ENCODE measurements at regions not wholly inside any gene's neighbourhood (a gene's known extent, or its start where the extent isn't known, plus 50 kb on each side); places are given as distances from the start of the nearest gene placed in this dataset.

GRCh38 chr10:111973826-111974225 is 209.7 kb downstream of the GPAM start:
- Histone ChIP-seq H3K27ac (ENCODE audit: insufficient read depth, low read length, poor library complexity, severe bottlenecking) (no peak overlapping the region), H3K4me3 (ENCODE audit: insufficient read depth, low read depth, low read length, poor library complexity, severe bottlenecking) (no peak overlapping the region), H3K9me3 (ENCODE audit: control insufficient read depth, low read length) (no peaks in the 10 kb centered on the region), H3K36me3 (ENCODE audit: control insufficient read depth, insufficient read depth, low read length) (no peaks in the 10 kb centered on the region), H3K4me1 (ENCODE audit: control insufficient read depth, insufficient read depth, low read length, poor library complexity, severe bottlenecking) (no peaks in the 10 kb centered on the region), H3K27me3 (replicated peaks; ENCODE audit: control insufficient read depth, insufficient read depth, low read length, poor library complexity, severe bottlenecking) (no peaks in the 10 kb centered on the region)
- no peak for DNase-seq

- Histone ChIP-seq H3K4me3 (ENCODE audit: insufficient read depth, low read depth, low read length, poor library complexity, severe bottlenecking) (no peak overlapping the region), H3K36me3 (ENCODE audit: control insufficient read depth, insufficient read depth, low read length) (no peaks in the 10 kb centered on the region), H3K27me3 (replicated peaks; ENCODE audit: control insufficient read depth, insufficient read depth, low read length, poor library complexity, severe bottlenecking) (no peaks in the 10 kb centered on the region), H3K9me3 (ENCODE audit: control insufficient read depth, low read length) (no peaks in the 10 kb centered on the region), H3K4me1 (ENCODE audit: control insufficient read depth, insufficient read depth, low read length, poor library complexity, severe bottlenecking) (no peaks in the 10 kb centered on the region), H3K27ac (ENCODE audit: insufficient read depth, low read length, poor library complexity, severe bottlenecking) (no peak overlapping the region)
- no peak for DNase-seq
These were observed 209.2 kb downstream of the GPAM start for GRCh38 chr10:111974325-111974724.

- Histone ChIP-seq H3K27me3 (replicated peaks; ENCODE audit: control insufficient read depth, insufficient read depth, low read length, poor library complexity, severe bottlenecking) (no peaks in the 10 kb centered on the region), H3K9me3 (ENCODE audit: control insufficient read depth, low read length) (no peaks in the 10 kb centered on the region), H3K4me1 (ENCODE audit: control insufficient read depth, insufficient read depth, low read length, poor library complexity, severe bottlenecking) (no peaks in the 10 kb centered on the region), H3K4me3 (ENCODE audit: insufficient read depth, low read depth, low read length, poor library complexity, severe bottlenecking) (no peak overlapping the region), H3K36me3 (ENCODE audit: control insufficient read depth, insufficient read depth, low read length) (no peaks in the 10 kb centered on the region), H3K27ac (ENCODE audit: insufficient read depth, low read length, poor library complexity, severe bottlenecking) (no peak overlapping the region)
- DNase-seq = no peak
These were observed 207.0 kb downstream of the GPAM start for GRCh38 chr10:111976557-111976956.

- Histone ChIP-seq H3K4me3 (ENCODE audit: insufficient read depth, low read depth, low read length, poor library complexity, severe bottlenecking) (no peak overlapping the region), H3K36me3 (ENCODE audit: control insufficient read depth, insufficient read depth, low read length) (no peaks in the 10 kb centered on the region), H3K4me1 (ENCODE audit: control insufficient read depth, insufficient read depth, low read length, poor library complexity, severe bottlenecking) (no peaks in the 10 kb centered on the region), H3K27ac (ENCODE audit: insufficient read depth, low read length, poor library complexity, severe bottlenecking) (no peak overlapping the region), H3K27me3 (replicated peaks; ENCODE audit: control insufficient read depth, insufficient read depth, low read length, poor library complexity, severe bottlenecking) (no peaks in the 10 kb centered on the region), H3K9me3 (ENCODE audit: control insufficient read depth, low read length) (no peaks in the 10 kb centered on the region)
- no peak for DNase-seq
These were observed 199.5 kb downstream of the GPAM start for GRCh38 chr10:111984057-111984456.

- no peak for DNase-seq
- Histone ChIP-seq H3K4me3 (ENCODE audit: insufficient read depth, low read depth, low read length, poor library complexity, severe bottlenecking) (no peak overlapping the region), H3K27me3 (replicated peaks; ENCODE audit: control insufficient read depth, insufficient read depth, low read length, poor library complexity, severe bottlenecking) (no peaks in the 10 kb centered on the region), H3K4me1 (ENCODE audit: control insufficient read depth, insufficient read depth, low read length, poor library complexity, severe bottlenecking) (no peaks in the 10 kb centered on the region), H3K36me3 (ENCODE audit: control insufficient read depth, insufficient read depth, low read length) (no peaks in the 10 kb centered on the region), H3K27ac (ENCODE audit: insufficient read depth, low read length, poor library complexity, severe bottlenecking) (no peak overlapping the region), H3K9me3 (ENCODE audit: control insufficient read depth, low read length) (no peaks in the 10 kb centered on the region)
These were observed 197.5 kb downstream of the GPAM start for GRCh38 chr10:111986079-111986478.

- Histone ChIP-seq H3K27me3 (replicated peaks; ENCODE audit: control insufficient read depth, insufficient read depth, low read length, poor library complexity, severe bottlenecking) (no peaks in the 10 kb centered on the region), H3K4me3 (ENCODE audit: insufficient read depth, low read depth, low read length, poor library complexity, severe bottlenecking) (no peak overlapping the region), H3K4me1 (ENCODE audit: control insufficient read depth, insufficient read depth, low read length, poor library complexity, severe bottlenecking) (no peaks in the 10 kb centered on the region), H3K9me3 (ENCODE audit: control insufficient read depth, low read length) (no peaks in the 10 kb centered on the region), H3K27ac (ENCODE audit: insufficient read depth, low read length, poor library complexity, severe bottlenecking) (no peak overlapping the region), H3K36me3 (ENCODE audit: control insufficient read depth, insufficient read depth, low read length) (no peaks in the 10 kb centered on the region)
- DNase-seq = no peak
These were observed 194.9 kb downstream of the GPAM start for GRCh38 chr10:111988646-111989045.

GRCh38 chr10:111989136-111989911 is 194.2 kb downstream of the GPAM start:
- no peak for DNase-seq
- Histone ChIP-seq H3K27ac (ENCODE audit: insufficient read depth, low read length, poor library complexity, severe bottlenecking) (no peak overlapping the region), H3K9me3 (ENCODE audit: control insufficient read depth, low read length) (no peaks in the 10 kb centered on the region), H3K4me3 (ENCODE audit: insufficient read depth, low read depth, low read length, poor library complexity, severe bottlenecking) (no peak overlapping the region), H3K27me3 (replicated peaks; ENCODE audit: control insufficient read depth, insufficient read depth, low read length, poor library complexity, severe bottlenecking) (no peaks in the 10 kb centered on the region), H3K4me1 (ENCODE audit: control insufficient read depth, insufficient read depth, low read length, poor library complexity, severe bottlenecking) (no peaks in the 10 kb centered on the region), H3K36me3 (ENCODE audit: control insufficient read depth, insufficient read depth, low read length) (no peaks in the 10 kb centered on the region)

GRCh38 chr10:111990734-111991133 is 192.8 kb downstream of the GPAM start:
- no peaks in the 10 kb centered on the region for H3K36me3 ChIP-seq (ENCODE audit: control insufficient read depth, insufficient read depth, low read length)
- no peaks in the 10 kb centered on the region for H3K4me1 ChIP-seq (ENCODE audit: control insufficient read depth, insufficient read depth, low read length, poor library complexity, severe bottlenecking)
- no peak for DNase-seq
- no peak overlapping the region for H3K4me3 ChIP-seq (ENCODE audit: insufficient read depth, low read depth, low read length, poor library complexity, severe bottlenecking)
- no peaks in the 10 kb centered on the region for H3K27me3 ChIP-seq (replicated peaks; ENCODE audit: control insufficient read depth, insufficient read depth, low read length, poor library complexity, severe bottlenecking)
- H3K27ac ChIP-seq (ENCODE audit: insufficient read depth, low read length, poor library complexity, severe bottlenecking) = no peak overlapping the region
- no peaks in the 10 kb centered on the region for H3K9me3 ChIP-seq (ENCODE audit: control insufficient read depth, low read length)

- no peak for DNase-seq
- no peak overlapping the region for H3K4me3 ChIP-seq (ENCODE audit: insufficient read depth, low read depth, low read length, poor library complexity, severe bottlenecking)
- H3K9me3 ChIP-seq (ENCODE audit: control insufficient read depth, low read length) = no peaks in the 10 kb centered on the region
- no peak overlapping the region for H3K27ac ChIP-seq (ENCODE audit: insufficient read depth, low read length, poor library complexity, severe bottlenecking)
- no peaks in the 10 kb centered on the region for H3K36me3 ChIP-seq (ENCODE audit: control insufficient read depth, insufficient read depth, low read length)
- no peaks in the 10 kb centered on the region for H3K4me1 ChIP-seq (ENCODE audit: control insufficient read depth, insufficient read depth, low read length, poor library complexity, severe bottlenecking)
- no peaks in the 10 kb centered on the region for H3K27me3 ChIP-seq (replicated peaks; ENCODE audit: control insufficient read depth, insufficient read depth, low read length, poor library complexity, severe bottlenecking)
These were observed 190.2 kb downstream of the GPAM start for GRCh38 chr10:111993321-111993720.

- Histone ChIP-seq H3K4me1 (ENCODE audit: control insufficient read depth, insufficient read depth, low read length, poor library complexity, severe bottlenecking) (no peaks in the 10 kb centered on the region), H3K27me3 (replicated peaks; ENCODE audit: control insufficient read depth, insufficient read depth, low read length, poor library complexity, severe bottlenecking) (no peaks in the 10 kb centered on the region), H3K36me3 (ENCODE audit: control insufficient read depth, insufficient read depth, low read length) (no peaks in the 10 kb centered on the region), H3K27ac (ENCODE audit: insufficient read depth, low read length, poor library complexity, severe bottlenecking) (no peak overlapping the region), H3K9me3 (ENCODE audit: control insufficient read depth, low read length) (no peaks in the 10 kb centered on the region), H3K4me3 (ENCODE audit: insufficient read depth, low read depth, low read length, poor library complexity, severe bottlenecking) (no peak overlapping the region)
- DNase-seq = no peak
These were observed 189.6 kb downstream of the GPAM start for GRCh38 chr10:111993872-111994426.

Data from effector memory CD4-positive, alpha-beta T cell (primary cell).